Muscle of back (tissue), 3 donors: ENCODE measurements at regions not wholly inside any gene's neighbourhood (a gene's known extent, or its start where the extent isn't known, plus 50 kb on each side); places are given as distances from the start of the nearest gene placed in this dataset.
A peak's percentile ranks its signal among the peaks of the same experiment; 100 is the strongest.
"Not testable (repeated sequence)": the region's sequence is repeated elsewhere in the genome, so short reads cannot be mapped to it uniquely, and the experiment has no call there.

Source experiments
- DNase-seq, 3 donors: peaks; one replicate each; pipeline versions ENCODE4 v3.0.0 to v3.0.0-alpha.2; 2013

DNA sequence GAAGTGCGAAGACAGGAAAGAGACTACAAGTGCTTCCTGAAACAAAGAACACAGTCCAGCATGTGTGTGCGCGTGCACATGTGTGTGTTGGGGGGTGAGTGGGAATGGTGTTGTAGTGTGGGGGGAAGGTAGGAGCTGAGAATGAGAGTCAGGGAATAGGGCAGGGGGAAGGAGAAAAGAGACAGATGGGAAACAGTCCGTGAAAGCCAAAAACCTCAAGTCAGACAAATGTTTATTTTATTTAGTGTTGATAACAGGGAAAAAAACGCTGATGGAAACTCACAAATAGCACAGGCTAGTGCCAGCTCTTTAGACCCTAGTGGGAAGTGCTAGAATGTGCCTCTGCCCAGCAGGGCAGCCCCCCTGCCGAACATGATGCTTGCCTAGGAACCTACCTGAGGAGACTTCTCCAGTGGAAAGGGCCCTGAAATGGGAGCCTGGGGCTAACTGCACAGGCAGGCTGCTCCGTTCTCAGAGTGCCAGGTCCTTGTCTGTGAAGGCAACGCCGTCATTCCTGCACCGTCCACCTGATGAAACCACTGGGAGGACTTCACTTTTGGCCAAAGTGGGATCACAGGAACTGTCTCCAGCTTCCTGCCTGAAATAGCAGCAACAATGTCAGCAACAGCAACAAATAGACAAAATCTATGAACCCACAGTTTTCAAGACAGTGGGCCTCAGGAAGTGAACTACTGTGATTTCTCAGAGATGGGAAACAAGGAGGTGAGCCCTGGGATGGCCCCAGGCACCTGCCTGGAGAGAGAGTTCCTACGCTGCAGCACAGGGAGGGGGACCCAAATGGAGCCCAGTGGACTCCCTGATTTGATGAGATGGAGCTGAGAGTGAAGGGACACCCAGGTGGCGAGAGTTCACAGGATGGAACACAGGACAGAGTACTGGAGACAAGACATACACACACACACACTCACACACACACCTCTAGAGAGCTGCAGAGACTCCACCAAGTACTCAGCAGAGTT, 379.7 kb downstream of the RPS24 start:
- DNase-seq, result no peak

DNA sequence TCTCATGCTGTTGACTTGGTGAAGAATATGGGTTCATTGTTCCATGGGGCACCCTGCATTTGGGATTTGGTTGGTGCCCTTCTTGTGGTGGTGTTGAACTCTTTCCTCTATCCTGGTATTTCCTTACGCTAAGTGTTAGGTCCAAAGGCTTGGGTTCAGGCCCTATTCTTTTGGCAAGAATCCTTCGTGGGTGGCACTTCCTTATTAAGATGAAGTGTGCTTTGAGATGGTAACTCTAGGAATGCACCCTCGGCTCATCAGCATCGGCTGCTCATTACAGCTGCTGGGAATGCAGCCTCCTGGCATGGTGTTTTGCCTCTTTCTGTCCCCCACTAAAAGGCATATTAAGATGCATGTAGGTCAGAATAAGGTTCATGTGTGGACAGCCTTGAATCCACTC, 380.7 kb downstream of the RPS24 start:
- no peak for DNase-seq

DNA sequence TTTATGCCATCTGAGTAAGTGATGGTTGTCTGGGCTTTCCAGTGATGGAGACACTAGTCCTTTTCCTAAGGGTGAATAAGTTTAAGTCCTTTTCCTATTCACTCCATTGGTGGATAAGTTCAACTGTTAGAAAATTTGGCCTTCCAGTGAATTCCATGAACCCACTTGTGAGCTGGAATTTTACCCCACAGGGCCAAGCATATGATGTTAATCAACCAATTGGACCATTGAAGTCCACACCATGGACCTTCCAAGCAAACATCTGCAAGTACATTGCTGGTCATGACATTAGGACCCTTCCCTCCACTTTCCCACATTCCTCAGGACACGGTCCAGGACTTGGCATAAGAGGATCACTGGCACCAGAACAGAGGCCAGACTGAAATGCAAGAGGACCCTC, 381.4 kb downstream of the RPS24 start:
- DNase-seq, result no peak

DNA sequence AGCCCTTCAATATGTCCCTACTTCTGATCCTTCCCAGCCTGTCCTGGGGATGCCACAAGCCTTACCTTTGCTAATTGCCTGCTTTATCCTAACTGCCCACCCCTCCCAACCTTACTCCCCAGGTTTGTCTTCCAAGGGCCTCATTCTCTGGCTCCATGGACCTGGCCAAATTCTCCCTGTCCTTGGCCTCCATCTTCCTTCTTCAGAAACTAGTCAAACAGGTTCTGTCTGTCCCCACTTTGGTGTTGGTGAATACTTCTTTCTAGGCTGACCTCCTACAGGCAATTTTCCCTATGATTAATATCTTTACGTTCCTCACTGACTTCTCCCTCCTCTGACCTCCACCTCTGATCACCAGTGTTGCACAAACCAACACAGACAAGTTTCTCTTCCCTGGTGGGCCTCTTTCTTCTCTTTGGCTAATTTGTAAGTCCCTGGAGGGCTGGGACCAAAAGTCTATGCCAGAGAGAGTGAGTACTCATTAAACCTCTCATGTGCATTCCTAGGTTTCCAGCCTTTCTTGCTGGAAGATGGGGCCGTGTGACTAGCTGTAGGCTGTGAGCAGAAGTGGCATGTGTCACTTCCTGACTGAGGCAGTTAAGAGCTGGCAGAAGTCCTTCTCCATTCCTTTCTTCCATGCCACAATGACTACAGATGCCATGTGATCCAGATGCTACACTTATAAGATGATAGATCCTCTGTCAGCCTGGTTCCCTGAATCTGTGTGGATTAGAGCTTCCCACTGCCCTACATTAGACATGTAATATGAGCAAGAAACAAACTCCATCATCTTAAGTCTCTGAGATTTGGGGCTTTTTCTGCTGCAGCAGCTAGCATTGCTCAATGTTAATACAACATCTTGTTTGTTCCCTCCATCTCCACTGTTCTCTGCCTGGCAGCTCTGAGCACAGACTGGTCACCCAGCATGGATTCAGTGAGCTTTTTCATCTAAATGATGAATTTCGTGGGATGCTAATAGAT, 382.7 kb downstream of the RPS24 start:
- peak in 1 of 3 donors; percentile 59 for DNase-seq

DNA sequence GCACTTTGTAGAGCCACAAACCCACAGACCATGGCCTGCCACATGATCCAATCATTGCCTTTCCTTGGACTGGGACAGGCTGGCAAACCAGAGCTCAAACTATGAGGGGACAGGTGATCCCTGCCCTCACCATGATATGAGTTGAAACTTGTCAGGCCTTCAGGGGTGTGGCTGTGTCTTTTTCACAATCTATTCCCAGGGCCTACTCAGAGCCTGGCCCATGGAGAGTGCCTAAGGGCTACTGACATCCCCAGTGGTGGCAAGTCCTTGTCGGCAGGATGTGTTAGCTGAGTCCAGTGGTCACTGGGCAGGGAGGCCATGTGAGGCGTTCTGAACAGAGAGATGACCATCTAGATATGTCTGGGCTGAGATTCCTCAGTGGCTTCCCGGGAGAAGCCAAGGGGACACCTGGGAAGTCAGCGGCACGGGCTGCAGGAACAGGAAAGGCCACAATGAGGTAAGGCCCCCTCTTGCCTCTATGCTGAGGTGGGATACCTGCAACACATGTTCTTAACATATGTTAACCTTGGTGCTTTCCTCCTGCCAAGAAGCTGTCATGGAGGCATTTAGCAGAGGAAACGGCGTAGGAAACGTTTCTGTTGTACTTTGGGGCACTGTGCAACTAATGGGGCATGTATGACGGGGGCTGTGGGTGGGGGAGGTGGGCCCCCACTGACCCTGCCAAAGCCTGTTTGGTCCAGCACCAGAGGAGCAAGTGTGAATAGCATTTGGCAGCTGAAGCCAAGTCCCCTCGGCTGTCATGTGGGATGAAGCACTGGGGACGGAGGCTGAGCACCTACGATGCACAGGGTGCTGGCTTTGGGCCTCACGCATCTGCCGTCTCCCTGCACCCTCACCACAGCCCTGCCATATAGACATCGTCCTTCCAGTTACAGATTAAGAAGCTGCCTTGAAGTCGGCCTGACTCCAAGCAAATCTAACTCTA, 384.0 kb downstream of the RPS24 start:
- no peak for DNase-seq

DNA sequence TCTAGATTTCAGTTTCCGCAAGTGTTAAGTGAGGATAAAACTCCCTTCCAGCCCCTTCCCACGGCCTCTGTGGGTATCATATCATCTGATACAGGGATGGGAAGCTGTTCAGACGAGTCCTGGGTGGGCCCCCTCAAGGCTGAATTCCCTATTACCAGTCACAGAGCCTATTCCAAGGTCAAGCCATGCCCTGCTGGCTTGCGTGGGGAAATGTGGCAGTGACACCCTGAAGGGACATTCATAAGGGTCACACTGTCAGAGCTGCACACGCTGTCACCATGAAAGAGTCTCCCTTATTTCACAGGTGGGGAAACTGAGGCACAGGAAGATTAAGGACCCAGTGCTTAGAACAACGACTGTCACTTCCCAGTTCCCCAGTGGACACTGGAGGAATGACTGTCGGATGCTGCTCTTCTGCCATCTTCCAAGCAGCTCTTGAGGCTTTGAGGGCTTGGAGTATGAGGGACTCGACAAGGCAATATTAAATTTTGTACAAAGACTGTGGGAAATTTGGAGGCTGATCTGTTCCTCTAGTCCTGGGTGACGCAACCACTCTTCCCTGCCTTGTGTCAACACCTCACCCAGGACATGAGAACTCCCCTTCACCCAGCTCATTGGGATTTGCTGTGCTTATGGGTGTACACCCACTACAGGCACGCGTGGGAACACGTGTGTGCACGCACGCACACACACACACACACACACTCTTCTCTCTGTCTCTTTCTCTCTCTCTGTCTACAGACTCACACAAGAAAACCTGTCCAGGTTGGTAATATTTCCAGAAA, 386.0 kb downstream of the RPS24 start:
- DNase-seq, result no peak

DNA sequence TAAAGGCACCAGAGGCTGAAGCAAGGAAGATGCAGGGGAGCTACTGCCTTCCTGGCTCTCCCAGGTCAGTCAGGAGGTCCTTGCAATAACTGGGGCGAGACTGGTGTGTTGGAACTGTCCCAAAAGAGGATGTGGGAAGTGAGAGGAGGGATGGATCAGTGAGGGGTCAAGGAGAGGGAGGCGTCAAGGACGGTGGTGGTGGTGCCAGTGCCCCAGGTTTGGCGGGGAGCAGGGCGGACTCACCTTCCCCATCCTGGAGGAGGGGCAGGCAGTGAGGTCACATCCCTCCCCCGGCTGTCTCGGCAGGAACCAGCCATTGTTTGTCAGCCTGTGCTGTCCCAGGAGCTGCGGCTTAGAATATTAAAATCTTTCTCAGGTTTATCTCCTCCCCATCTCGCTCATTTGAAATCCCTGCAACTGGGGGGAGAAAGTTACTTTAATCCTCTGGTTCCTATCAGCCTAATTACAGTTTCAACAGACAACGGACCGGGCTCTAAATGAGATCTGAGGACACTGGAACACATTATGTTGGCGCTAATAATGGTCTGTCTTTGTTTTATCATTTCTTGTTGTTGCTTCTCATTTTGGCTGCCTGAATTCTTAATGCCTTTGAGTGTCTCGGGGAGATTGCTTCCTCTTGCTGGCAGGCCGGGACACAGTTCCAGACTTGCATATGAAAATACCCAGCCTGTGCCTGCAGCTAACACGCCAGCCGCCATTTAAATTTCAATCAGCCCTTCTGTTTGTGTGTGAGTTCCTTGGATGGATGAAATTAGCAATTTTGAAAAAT, 387.5 kb downstream of the RPS24 start:
- DNase-seq, result no peak

DNA sequence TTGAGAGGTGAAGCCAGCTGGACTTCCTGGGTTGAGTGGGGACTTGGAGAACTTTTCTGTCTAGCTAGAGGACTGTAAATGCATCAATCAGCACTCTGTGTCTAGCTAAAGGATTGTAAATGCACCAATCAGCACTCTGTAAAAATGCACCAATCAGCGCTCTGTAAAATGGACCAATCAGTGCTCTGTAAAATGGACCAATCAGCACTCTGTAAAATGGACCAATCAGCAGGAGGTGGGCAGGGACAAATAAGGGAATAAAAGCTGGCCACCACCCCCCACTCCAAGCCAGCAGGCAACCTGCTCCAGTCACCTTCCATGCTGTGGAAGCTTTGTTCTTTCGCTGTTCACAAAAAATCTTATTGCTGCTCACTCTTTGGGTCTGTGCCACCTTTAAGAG, 390.4 kb downstream of the RPS24 start:
- not testable (repeated sequence) for DNase-seq

DNA sequence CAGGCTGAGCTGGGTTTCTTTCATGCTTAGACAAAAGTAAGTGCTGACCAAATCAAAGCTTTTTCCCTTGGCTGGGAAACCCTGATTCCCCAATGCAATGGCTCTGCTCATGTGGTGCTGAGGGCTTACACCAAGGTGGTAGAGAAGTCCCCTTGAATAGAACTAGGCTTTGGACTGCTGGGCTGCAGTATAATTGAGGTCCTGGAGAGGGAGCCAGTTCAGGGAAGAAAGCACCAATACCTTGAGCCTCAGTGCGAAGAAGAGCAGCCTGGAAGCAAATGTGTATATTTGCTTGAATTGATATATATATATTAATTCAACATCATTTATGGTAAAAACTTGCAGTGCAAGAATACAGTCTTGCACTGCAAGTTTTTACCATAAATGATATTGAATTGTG, 391.1 kb downstream of the RPS24 start:
- DNase-seq, result no peak

DNA sequence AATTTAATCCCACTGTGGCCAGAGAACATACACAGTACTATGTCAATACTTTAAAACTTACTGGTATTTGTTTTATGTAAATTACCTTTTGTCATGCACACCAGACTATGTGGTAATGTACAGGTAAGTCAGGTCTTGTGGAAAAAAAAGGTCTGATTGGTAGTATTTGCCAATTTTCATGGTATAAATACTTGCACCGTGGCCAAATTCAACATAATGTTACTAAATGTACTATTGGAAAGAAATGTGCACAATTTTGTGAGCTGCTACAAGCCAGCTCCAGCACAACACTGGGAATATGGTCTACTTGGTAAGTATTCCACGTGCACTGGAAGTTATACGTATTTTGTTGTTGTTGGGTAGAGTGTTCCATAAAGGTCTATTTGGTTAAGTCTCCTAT, 392.5 kb downstream of the RPS24 start:
- no peak for DNase-seq

DNA sequence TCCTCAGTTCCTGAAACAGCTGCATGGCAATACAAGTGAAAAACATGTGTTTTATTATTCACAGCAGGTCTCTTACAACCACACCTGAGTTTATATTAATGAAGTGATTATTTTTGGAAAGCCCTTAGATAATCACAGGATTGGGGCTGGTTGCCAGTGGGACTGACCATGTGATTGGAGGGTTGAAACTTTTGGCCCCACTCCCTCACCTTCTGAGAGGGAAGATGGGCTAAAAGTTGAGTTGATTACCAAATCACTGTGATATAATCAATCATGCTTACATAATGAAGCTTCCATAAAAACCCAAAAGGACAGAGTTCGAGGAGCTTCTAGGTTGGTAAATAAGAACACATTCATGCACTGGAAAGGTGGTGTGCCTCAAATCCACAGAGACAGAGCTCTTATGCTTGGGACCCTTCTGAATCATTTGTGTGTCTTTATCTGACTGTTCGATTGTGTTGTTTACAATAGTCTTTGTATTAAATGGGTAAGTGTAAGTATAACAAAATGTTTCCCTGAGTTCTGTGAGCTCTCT, 393.9 kb downstream of the RPS24 start:
- no peak for DNase-seq

DNA sequence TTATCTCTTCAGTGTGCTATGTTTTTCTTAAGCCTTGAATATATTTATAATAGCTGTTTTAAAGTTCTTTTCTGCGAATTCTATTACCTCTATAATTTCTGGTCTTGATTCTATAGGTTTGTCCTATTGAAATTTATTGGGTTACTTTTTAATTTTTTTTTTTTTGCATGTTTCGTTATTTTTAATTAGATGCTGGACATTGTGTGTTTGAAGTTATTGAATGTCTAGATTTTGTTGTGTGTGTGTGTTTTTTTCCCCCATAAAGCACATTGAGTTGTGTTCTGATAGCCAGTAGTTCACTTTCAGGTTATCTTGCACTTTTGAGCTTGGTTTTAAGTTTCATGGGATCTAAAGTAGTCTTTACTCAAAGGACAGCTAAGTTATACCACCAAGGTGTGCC, 394.9 kb downstream of the RPS24 start:
- DNase-seq, result no peak

DNA sequence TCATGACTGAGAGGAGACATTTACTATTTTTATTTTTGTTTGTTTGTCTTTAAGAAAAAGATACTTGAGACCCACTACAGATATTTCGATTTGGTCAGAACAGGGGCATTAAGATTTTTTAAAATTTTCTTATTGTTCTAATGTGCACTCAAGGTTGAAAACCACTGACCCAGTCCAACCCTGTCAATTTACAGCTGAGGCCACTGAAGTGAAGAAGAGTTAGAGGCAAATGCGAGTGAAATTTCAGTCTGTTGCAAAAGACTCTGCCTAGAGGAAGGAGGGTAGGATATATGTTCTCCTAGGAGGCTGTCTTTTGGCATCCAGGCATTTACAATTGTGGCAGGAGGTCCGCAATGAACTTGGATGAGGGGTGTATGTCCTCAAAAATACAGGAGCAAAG, 396.3 kb downstream of the RPS24 start:
- DNase-seq, result no peak

DNA sequence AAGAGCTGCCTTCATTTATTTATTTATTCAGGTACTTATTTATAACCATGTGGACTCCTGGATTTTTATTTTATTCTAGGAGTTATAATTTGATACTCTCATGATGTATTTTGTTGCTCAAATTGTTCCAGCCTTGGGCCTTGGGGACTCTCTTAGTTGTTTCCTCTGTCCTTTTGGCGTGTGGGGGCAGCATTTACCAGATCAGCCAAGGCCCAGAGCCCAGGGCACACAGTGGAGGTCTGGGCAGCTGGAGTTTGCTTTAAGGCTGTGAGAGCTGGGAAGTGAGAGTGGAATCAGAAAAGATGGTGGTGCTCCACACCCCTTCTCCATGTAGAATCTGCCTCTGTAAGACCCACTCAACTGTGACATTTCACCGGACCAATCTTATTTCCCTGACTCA, 398.9 kb downstream of the RPS24 start:
- no peak for DNase-seq

DNA sequence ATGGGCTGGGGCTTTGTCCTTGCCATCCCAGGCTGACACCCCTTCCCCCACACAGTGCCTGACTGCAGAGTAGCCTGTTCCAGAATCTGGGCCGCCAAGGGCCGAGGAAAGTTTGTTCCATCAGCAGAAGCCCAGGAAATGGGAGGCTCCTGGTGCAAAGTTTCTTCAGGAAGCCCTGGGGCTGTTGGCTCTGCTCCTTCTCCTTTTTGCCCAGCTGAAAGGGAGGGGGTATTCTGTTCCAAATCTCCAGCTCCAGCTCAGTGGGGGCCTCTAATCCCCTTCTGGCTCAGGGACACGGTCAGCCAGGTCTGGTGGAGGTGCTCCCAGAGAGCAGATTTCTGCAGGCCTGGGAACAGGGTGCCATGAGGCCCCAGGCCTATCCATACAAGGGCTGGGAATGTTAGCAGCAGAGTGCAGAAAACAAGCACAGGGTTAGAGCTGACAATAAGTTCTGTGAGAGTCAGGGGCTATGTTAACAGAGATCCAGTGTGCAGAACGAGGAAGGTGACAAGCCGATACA, 399.5 kb downstream of the RPS24 start:
- no peak for DNase-seq

DNA sequence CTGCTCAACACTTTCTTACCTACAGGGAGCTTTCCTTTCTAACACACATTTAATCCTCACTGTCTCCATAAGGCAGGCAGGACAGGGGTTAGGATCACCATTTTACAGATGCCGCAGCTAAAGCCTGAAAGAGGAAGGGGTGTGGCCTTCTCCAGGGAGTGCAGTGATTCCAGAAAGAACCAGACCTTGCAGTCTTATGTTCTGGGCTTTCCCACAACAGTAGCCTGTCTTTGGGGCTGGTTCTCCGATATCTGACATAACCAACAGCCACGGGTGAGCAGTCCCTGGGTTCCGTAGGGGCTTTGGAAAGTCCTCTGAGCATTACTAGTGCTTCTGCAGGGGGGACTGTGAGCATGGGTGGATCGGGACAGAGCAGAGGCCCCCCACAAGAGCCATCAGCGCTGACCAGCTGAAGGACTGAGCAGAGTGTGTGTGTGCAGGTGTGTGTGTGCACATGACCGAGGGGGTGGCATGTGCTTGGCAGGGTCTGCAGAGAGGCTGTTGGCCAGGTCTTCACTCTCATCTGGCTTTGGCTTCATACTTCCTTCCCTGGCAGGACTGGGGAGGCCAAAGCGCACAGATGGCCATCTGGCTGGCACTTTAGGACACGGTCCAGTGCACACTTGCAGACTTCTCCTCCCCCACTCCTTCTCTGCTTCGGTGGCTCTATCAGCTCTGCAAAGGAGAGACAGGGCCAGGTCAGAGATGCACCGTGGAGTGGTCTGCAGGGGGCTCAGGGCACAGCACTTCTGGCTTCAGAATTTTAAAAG, 400.3 kb downstream of the RPS24 start:
- no peak for DNase-seq

DNA sequence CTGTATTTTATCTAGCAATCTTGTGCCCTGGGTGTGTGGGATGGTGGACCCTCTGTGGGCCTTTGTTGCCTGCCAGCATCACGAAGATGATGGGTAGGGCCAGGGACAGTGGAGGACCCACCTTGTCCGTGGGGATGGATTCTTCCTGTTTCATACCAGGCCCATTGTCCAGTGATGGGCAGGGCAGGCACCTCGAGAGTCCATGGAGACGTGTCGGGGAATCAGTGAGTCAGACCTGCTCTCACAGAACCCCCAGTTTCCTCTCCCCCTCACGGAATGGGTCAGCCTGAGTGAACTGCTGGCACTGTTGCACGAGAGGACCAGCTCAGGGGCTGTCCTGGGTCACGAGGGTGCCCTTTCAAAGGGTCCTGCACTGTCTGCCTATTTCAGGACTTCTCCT, 401.2 kb downstream of the RPS24 start:
- no peak for DNase-seq

DNA sequence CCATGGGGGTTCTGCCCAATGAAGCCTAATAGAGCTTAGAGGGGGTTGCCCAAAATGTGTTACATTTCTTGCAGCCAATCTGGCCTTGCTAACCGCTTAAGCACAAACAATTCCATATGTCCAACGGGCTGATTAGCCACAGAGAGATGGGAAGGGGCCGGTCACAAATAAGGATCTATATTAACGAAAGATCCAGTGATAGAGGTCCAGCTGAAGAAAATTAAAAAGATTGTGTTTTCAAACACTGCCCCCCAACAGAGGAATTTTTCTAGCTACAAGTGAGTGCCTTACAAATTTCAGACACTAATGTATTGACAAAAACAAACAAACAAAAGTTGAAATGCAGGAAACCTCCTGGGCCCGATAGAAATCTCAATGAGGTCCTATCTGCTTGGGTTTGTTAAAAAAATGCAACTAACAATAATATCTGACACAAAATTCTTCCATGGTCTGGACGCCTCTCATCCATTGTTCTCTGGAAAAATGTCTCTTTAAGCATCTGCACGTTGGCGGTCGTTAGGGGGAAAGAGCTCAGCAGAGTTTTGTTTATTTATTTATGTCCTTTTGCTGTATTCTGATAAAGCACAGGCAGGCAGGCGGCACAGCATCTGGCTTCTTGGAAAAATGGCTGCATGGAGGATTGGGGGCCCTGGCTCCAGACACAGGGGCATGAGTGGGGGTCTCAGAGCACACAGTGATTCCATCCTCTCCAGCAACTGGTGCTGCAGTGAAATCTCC, 402.0 kb downstream of the RPS24 start:
- DNase-seq, result no peak
